GM19023 (cell line): ENCODE measurements at regions not wholly inside any gene's neighbourhood (a gene's known extent, or its start where the extent isn't known, plus 50 kb on each side); places are given as distances from the start of the nearest gene placed in this dataset.

ENCODE experiments used
- ATAC-seq: cut with Tn5 transposase; IDR thresholded peaks from one replicate; pipeline ENCODE4 v1.9.1; 2021; ENCODE audit warnings: mild to moderate bottlenecking, moderate library complexity; ENCODE audit not compliant: unreplicated experiment

DNA sequence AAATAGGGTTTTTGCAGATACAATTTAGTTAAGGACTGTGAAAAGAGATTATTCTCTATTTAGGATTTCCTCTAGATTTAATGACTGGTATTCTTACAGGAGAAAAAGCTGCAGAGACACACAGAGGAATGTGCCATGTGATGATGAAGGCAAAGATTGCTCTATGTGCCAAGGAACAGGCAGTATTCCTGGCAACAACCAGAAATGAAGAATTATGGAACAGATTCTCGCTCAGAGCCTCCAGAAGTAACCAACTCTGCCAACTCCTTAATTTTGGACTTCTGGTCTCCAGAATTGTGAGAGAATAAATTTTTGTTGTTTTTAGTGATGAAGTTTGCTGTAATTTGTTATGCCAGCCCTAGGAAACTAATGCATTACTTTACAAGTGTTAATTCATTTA is 307.6 kb upstream of the SEMA3A start:
- no peak for ATAC-seq

- no peak for ATAC-seq
Observed at GRCh38 chr7:84497873-84498272, 303.3 kb upstream of the SEMA3A start.

DNA sequence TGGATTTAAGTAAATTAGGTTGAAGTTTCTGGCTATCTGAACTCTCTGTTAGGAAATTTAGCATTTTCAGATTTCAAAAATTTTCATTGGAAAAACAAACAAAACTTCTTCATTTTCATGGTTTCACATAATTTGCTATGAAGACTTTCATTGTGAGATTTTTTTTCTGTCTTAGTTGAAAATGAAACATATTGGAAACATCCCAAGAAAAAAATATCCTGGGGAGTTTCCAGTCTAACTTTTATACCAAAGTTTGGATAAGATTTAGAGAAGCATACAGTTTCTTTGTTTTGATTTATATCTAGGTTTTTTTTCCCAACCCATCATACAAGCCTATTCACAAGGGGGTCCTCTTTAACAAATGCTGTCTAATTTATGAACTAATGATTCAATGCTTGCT is 300.5 kb upstream of the SEMA3A start:
- no peak for ATAC-seq

DNA sequence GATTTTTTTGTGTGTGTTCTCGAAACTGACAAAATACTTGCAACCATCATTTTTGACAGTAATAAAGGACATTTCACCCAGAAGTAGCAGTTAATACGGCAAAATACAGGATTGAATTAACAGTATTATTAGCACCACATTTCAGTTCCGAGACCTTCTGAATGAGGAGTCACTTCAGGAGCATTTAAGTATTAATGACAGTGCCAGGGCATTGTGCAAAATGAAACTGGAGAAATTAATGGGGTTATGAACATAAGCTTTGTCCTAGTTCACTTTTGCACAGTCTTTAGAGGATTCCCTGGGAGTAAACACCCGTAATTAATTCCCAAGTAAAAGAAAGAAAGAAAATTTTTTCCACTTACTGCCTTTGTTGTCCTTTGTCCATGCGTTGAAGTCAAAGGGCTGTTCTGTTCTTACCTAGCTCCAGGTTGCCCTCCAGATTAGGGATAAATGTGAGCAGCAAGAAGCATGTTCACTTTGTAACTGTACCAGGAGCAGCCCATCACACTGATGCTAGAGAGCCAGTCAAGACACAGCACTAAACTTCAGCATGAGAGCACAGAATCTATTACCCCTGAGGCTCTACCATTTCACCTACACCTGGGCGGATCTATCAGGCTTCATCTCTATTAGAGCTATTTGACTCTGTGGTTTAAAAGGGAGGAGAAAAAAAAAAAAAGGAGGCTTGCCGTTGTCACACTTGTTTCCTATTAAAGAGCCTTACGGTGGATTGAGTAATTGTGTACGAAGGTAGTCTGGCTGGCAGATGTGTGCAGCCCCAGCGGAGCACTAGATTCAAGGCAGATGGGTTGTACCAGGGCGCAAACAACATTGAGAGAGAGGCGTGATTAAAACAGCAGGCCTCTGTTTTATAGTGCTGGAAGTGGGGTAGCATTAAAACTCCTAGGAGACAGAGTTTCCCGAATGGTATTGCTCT is 297.8 kb upstream of the SEMA3A start:
- no peak for ATAC-seq

DNA sequence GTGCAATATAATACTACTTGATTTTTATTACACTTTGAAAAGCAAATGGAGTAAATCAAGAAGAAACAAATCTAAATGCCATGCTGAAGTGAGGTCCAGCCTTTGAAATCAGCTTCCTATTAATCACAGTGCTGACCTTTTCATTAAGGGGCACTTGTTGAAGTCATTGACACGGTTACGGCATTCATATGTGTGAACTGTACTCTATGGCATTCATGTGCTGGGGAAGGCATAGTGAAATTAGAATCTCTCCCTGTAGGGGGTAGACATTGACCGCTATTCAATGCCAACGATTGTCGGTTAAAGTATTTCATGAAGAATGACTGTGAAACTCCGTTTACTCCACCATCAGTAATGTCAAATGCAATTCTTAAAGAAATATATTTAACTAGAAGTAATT is 296.1 kb upstream of the SEMA3A start:
- no peak for ATAC-seq

- no peak for ATAC-seq
Observed at GRCh38 chr7:84484502-84485079, 290.0 kb upstream of the SEMA3A start.

- ATAC-seq, result no peak
Observed at GRCh38 chr7:84482476-84482875, 287.9 kb upstream of the SEMA3A start.

GRCh38 chr7:84479059-84479458 is 284.5 kb upstream of the SEMA3A start:
- no peak for ATAC-seq

DNA sequence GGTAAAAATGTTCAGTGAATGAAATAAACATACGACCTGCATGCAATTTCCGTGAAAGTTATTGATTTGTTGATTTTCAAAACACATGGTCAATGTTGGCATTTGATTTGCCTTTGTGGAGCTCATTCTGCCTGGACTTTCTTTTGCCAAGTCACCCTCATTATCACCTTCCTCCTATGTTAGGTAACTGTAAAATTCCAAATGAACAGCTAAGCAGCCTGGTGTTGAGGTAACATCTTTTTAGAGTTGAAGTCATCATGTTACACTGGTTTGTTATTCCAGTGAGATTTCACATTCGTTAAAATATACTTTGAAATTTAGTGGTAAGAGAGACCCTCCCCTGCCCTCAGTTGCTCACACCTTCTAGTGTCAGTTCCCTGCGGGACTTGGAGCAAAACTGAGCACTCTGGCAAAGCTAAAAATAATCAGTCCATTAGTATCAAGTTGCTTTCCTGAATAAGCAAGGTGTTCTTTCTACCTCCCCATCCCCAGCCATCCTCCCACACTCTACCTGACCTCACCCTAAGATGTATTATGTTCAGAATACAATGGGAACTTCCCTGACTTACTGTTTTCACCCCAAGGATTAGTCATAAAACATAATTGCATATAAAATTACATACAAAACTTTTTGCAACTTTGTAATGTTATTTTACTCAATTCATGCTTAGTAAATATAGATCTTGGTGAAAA is 283.3 kb upstream of the SEMA3A start:
- ATAC-seq, result no peak

DNA sequence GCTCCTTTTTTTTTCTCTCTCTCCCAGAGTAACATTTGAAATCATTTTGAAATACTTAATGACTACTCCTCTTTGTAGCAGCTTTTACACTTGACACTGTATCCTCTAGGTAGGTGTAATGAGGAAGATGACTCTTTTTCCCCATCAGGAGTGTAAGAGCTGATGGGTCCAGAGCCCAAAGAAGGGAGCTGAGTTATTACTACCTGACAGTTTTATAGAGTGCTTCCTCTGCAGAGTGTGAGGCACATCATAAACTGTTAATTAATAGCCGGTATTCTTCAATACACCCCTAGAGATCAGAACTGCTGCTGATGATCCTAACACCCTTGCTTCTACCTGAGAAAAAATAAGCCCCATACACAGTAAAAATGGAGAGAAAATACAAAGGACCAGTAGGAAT is 279.8 kb upstream of the SEMA3A start:
- ATAC-seq, result no peak

DNA sequence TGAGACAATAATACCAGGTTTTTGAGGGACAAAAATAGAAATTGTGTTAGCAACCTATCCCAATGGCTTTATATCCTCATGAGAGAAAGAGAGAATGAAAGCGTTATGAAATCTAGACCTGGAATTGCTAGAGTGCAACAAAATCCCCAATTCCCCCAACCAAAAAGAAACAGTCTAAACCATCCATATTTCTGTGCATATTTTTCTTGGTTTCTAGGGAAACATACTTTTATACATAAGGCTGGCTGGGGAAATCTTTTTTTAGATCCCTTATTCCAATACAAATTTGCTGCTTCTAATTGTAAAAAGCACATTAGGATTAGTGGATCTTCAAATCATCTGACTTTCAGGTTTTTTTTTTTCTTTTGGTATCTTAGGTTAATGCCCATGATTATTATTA is 277.0 kb upstream of the SEMA3A start:
- ATAC-seq, result no peak

DNA sequence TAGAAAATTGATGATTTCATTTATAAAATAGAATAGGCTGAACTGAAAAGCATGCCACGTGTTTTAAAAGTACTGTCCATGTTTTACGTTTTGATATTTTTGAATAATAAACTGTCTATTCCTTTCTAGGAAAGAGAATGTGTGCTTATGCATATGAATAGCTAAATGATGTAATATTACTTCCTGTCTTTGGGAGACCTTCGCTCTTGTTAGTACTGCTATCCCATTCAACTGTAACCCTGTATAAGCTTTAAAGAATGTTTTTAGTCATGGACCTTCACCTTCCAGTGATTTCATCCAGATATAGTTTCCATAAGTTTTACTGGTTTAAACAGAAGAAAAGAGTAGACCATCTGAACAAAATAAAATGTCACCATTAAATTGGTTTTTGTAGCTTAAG is 274.4 kb upstream of the SEMA3A start:
- no peak for ATAC-seq

GRCh38 chr7:84462259-84462658 is 267.7 kb upstream of the SEMA3A start:
- no peak for ATAC-seq

- ATAC-seq, result no peak
Observed at GRCh38 chr7:84461093-84461492, 266.5 kb upstream of the SEMA3A start.

DNA sequence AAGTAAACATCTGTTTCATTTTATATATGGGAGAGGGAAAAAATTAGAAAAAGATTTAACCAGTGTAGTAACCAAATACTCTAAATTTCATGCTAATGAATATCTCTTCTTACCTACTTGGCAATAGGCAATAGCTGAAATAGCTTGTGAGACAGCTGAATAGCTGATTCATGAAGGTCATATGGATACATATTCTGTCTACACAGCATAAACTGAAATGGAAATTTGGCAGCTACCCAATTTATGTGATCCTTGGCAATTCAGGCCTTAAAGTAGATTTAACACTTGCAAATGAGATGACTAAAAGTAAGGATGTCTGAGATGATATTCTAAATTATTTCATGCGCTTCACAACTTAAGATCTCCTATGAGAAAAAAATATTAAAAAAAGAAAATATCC is 261.2 kb upstream of the SEMA3A start:
- no peak for ATAC-seq

GRCh38 chr7:84454174-84454959 is 259.8 kb upstream of the SEMA3A start:
- ATAC-seq, result no peak

- ATAC-seq, result no peak
Observed at GRCh38 chr7:84452618-84453017, 258.0 kb upstream of the SEMA3A start.

- ATAC-seq, result no peak
Observed at GRCh38 chr7:84450772-84451171, 256.2 kb upstream of the SEMA3A start.

DNA sequence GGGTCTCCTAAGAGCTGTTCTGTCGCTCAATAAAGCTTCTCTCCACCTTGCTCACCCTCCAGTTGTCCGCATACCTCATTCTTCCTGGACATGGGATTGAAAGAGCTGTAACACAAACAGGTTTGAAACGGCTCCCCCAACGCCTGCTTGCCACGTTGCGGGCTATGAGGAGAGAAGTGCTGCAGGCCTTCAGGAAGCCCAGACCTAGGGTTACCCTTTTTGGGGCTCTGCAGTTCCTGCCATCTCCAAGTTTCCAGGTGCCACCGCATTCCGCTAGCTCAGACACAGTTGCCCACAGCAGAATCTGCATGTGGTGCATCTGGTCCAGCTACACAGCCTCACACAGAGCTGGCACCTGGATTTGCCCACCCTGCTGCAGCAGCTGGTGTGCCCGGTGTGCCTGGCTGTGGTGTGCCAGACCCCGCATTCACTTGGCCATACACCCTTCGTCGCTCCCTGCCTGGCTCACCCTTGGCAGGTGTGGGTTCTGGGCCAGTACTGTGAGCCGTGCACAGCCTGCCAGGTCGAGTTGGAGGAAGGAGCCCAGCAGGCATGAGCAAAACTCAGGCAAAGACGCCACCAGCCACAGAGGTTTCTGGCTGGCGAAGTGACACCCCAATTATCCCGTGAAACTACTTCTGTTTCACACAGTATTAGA is 253.2 kb upstream of the SEMA3A start:
- no peak for ATAC-seq

DNA sequence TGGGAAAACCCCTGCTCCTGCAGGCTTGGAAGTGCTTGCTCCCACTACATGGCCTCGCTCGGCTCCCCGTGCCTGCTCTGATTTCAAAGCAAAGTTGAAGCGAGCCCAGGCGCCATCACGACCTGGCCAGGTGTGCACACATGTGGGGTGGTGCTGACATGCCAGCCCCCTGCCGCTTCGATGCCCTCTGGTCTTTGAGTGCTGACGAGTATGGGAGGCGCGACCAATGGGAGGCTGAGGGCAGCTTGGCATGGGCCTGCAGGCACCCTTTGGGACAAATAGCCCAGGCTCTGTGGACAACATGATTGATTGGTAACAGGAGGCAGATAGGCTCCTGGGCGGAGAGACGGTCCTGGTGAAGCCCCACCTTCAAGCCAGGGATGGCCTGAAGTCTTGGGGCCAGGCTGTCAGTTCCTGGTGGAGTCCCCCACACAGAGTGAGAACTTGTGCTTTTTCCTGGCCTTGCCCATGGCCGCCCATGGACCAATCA is 252.4 kb upstream of the SEMA3A start:
- no peak for ATAC-seq
